Right hindlimb (tissue), 1 donor: ENCODE measurements at regions not wholly inside any gene's neighbourhood (a gene's known extent, or its start where the extent isn't known, plus 50 kb on each side); places are given as distances from the start of the nearest gene placed in this dataset.

ENCODE experiments used
- DNase-seq: peaks from one replicate; pipeline ENCODE4 v3.0.0-alpha.2; 2018

GRCh38 chr13:111519490-111520170 lies 199.2 kb downstream of the TEX29 start:
- DNase-seq: no peak

GRCh38 chr13:111521030-111521429 lies 200.6 kb downstream of the TEX29 start:
- DNase-seq: no peak

DNA sequence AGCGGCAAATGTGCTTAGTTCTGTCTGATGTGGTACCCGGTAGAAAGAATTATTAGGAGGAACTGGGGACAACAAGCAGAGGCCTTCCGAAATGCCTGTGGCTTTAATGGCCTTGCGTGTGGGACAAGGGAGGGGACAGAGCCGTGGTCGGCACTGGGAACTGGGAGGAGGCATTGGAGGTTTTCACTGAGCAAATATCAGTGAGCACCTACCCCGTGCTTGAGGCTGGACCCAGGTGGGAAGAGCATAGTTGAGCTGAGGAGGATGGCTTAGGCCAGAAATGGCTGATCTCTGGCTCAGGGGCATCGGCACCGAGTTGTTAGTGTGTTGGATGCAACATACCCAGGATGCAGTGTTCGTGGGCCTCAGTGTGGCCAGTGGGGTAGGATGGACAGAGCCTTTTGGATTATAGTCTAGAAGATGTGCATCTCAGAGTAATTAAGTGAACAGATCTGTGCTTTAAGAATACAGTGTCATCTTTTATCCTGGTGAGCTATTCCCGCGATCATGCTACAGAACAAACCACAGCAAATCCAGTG lies 201.3 kb downstream of the TEX29 start:
- no peak for DNase-seq

DNA sequence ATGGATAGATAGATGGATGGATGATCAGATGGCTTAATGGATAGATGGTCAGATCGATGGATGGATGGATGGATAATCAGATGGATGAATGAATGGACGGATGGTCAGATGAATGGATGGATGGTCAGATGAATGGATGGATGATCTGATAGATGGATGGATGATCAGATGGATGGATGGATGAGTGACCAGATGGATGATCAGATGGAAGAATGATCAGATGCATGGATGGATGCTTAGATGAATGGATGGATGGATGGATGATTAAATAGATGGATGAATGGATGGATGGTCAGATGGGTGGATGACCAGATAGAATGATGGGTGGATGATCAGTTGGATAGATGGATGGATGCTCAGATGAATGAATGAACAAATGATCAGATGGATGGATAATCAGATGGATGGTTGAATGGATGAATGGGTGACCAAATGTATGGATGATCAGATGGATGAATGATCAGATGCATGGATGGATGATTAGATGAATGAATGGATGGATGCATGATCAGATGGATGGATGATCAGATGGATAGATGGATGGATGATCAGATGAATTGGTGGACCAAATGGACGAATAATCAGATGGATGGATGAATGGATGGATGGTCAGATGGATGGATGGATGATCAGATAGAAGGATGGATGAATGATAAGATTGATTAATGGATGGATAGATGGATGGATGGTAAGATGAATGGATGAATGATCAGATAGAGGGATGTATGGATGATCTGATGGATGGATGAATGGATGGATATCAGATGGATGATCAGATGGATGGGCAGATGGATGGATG lies 205.1 kb downstream of the TEX29 start:
- DNase-seq: no peak

DNA sequence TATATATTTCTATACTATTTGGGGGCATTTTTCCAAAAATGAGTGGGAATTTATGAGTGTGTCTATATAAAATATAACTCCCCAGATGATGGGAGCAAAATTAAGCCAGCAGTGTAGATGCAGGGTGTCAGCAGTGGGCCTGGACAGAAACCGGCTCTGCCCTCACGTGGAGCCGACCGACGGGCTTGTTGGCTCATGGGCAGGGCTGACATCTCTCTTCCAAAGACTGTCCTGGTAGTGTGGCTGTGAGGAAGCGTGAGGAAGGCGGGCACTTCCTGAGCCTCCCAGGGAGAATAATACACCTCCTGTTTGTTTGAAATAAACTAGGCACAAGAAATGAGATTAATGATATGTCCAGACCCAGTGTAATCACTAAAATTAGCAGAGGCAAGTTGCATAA lies 206.5 kb downstream of the TEX29 start:
- DNase-seq: no peak

DNA sequence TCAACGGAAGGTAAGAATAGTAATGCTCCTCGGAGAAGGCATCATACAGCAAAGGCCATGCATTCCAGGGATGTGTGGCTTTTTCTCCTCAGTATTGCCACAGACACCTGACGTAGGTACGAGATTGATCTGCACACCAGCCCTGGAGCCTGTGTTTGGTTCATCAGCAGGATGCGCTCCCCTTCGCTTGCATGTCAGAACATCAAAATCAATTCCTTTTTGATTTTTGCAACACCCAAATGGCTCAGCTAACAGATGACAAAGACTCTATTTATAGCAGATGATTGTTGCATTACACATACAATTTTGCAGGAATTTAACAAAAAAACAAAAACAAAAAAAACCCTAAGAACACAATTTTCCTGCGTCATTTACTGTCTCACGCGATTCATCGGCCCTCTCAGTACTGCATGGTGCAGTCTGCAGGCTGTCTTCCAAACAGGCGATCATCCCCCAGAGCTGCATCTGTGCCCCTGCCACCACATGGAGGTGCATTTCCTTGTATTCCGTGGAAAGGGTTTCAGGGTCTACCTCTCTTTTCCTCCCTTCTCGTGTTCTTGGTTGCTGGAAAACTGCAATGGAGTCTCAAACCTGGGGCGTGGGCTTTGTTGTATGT lies 207.3 kb downstream of the TEX29 start:
- no peak for DNase-seq

GRCh38 chr13:111528513-111528912 lies 208.1 kb downstream of the TEX29 start:
- no peak for DNase-seq

GRCh38 chr13:111530137-111530870 lies 209.9 kb downstream of the TEX29 start:
- DNase-seq: no peak

- DNase-seq: no peak
These were observed 211.1 kb downstream of the TEX29 start for GRCh38 chr13:111531505-111531904.

- DNase-seq: no peak
These were observed 211.7 kb downstream of the TEX29 start for GRCh38 chr13:111532111-111532510.

DNA sequence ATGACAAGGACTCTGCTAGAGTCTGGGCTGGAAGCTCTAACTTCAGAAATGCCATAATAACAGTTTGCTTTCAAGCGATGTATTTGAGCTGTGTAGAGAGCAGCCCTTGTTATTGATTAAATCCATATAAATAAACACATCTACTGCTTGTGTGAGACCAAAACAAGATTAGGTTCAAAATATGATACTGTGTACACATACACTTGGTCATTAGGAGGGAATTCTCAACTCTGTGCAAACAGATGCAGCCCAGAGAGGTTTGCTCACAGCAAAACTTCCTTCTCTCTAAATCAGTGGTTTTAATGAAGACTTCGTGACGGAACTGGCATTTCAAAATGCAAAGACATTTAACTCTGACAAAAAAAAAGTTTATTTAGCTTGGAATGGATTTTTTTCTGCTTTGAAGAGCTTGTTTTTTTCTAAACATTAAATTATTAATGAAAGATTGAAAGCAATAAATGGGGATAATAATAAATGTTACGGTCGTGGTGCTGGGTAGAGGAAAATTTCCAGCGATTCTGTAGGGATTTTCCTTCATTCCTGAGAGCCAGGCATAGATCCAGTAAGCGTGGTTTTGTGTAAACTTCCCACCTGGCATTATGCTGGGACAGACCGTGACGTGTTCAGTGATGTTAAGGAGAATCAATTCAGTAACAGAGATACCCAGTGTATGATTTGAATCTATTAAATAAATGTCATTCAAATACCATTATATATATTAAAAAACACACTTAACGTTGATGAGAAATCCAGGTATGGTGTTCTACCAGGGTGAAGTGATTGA lies 213.7 kb downstream of the TEX29 start:
- DNase-seq: no peak

DNA sequence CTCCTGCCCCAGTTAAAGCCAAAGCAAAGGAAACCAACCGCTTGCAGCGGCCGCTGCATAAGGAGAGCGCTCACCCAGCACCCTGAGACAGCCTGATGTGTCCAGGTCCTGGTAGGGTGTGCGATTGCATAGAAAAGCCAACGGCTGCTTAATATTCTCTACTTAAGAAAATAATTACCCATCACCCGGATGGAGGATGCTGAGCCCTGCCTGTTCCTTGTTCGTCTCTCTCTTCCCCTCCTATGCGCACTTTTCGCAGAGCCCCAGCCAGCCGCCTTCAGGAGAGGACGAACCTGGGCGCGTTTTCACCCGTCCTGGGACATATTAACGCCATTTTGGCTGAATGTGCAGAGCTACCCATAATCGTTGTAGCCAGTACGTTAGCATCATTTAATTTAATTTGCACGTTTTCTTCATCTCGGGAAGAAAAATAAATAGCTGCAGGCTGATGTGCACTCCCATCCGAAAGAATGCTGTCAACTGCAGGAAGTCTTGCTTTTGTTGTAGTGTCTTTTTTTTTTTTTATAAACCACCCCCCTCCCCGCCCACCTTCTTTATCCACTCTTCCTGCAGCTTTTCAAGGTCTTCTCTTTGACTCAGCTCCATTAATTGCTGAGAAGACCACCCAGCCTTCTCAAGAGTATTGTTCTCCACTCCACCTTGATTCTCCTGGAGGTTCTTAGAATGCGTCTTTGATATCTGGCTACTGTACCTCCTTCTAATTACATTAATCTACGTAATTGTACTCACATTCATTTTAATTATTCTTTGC lies 214.5 kb downstream of the TEX29 start:
- no peak for DNase-seq

DNA sequence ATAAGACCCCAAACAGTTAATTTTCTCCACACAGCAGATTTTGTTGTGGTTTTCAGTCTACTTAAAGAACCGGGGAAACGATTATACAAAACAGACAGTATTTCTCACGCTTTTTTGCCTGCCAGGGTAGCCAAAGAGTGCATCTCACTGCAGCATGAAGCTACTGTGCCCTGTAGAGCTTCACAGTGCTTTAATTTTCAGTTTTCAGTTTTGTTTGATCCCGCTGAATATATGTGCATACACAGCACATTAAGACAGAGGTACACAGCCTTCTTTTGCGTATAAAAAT lies 215.0 kb downstream of the TEX29 start:
- DNase-seq: no peak

GRCh38 chr13:111536075-111536642 lies 215.7 kb downstream of the TEX29 start:
- DNase-seq: no peak

DNA sequence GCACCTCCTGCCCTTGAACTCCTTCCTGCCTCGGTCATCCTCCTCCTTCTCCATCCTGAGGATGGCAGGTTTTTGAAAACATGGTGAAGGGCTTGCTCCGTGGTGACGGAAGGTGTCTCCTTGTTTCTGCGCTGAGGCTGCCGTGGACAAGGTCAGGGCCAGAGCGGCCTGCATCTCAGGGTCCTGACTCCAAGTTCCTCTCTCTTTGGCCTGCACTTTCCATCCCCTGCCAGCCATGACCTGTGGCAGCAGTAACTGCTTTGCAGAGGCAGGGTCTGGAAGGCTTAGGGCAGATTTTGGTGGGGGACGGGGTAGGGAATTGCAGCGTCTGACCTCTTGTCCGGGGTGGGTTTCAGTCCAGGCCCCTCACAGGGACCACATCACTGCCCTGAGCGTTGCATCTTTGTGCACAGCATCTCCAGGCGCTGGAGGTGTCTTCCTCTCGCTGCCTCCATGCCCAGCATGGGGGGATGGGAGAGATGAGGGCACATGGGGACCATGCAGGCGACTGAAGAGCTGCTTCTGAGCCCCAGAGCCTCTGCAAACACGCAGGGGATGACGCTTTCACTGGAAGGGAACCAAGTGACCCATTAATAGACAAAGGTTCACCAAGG lies 216.8 kb downstream of the TEX29 start:
- DNase-seq: no peak

DNA sequence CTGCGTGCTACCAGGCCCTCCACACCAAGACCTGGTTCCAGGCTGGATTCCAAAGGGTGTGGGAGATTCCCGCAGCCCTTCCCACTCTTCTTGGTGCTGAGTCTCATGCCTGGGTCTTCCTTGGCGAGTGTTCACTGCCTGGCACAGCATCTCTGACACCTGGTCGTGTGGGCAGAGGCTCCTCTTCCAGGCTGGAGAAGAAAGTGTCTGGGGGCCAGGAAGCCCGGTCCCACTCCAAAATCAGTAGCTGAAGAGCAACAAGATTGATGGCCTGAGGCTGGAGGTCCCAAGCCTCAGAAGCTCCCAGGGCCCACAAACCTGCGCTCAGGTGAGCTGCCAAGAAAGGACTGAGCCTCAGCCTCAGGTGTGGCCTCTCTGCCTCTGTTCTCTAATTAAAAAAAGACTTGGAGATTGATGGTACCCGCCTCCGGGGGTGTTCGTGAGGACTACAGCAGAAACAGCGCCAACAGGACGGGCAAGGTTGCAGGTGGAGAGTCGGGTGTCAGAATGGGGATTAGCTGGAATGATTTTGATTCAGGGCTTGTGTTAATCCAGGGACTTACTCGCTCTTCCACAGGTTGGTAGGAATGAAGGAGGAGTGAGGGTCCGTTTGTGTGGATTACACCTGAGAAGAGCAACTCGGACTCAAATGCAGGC lies 217.5 kb downstream of the TEX29 start:
- no peak for DNase-seq

- no peak for DNase-seq
These were observed 218.8 kb downstream of the TEX29 start for GRCh38 chr13:111539252-111539651.

GRCh38 chr13:111539791-111540446 lies 219.5 kb downstream of the TEX29 start:
- no peak for DNase-seq

GRCh38 chr13:111540486-111540885 lies 220.0 kb downstream of the TEX29 start:
- no peak for DNase-seq

GRCh38 chr13:111541345-111541744 lies 220.9 kb downstream of the TEX29 start:
- no peak for DNase-seq
